Stimulated activated CD4-positive, alpha-beta T cell treated with anti-CD3 and anti-CD28 coated beads, Interleukin-4, amount 100 ng/mL, for 4 hours (primary cell): ENCODE measurements at regions not wholly inside any gene's neighbourhood (a gene's known extent, or its start where the extent isn't known, plus 50 kb on each side); places are given as distances from the start of the nearest gene placed in this dataset.
"Not testable (repeated sequence)": the region's sequence is repeated elsewhere in the genome, so short reads cannot be mapped to it uniquely, and the experiment has no call there.

Experiments
- DNase-seq, 2 experiments: peaks; one replicate each; pipeline ENCODE4 v3.0.0-alpha.2; 2020

GRCh38 chr1:38787041-38787440, 72.5 kb downstream of the RRAGC start:
- DNase-seq, result no peak

DNA sequence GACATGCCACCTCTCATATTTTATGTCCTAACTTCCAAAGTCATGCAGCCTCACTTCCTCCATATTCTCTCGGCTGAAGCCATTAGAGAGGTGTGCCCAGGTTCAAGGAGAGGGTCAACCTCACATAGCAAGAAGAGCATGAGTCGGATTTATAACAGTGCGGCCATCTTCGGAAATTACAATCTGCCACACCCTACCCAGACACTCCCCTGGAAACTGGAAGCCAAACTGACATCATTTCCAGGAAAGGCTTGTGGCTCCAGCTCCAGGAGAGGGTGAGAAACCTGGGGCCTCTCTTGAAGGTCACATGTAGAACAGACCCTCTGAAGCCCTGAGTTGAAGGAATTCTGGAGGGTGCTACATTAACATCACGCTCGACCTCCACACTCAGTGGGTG, 73.5 kb downstream of the RRAGC start:
- DNase-seq, result no peak

DNA sequence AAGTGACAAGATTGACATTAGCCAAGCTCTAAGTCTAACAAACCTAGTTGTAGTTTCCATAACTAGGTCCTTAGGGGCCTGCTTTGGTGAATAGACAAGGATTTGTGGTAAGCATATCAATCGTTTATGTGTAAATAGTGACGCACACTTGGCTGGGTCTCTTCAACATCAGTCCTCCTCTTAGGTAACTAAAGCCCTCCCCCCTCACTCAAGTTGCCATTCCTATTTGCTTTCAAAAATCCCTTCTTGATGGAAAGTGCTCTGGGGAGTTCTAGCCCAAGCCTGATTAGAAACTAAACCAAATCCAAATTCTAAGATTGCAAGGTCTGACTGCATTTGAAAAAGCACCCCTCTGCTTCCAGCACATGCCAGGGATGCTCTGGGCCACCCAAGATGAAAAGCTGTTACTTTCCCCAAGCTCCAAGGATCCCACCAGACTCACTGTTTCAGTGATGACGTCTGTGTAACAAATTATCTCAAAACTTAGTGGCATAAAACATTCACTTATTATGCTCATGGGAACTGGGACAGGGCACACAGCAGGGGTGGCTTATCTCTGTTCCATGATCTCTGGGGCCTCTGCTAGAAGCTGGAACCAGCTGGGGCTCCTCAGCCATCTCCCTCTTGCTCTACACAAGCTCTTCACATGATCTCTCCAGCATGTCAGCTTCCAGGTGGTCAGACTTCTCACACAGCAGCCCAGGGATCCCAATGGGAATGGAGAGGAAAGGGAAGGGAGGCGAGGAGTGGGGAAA, 74.1 kb downstream of the RRAGC start:
- no peak for DNase-seq

- no peak for DNase-seq
Measured at GRCh38 chr1:38784452-38785284, 74.9 kb downstream of the RRAGC start.

DNA sequence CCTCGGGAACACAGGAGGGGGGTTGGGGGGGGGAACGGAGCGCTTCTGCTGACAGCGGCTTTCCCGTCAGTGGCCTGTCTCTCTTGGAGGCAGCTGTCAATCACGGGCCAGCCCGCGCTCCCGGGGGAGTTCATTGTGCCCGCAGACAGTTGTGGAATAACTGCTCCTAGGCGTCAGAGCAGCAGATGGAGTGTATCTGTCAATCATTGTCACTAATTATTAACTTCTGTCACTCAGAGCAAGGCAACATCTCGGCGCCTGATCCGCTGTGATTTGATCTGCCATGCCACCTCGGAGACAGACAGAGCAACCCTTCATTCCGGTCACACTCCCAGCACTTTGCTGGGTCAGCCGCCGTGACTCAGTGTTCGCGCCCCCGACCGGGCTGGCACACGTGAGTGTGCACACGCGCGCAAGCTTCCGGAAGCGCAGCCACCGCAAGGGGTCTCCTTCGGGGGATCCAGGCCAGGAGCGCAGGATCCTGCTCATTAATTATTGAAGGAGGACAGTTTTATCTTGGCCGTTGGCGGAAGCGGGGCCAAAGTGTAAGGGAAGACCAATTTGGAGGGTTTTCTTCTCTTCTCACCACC, 75.8 kb downstream of the RRAGC start:
- DNase-seq, result no peak

- DNase-seq, result no peak
Measured at GRCh38 chr1:38781872-38782617, 77.5 kb downstream of the RRAGC start.

DNA sequence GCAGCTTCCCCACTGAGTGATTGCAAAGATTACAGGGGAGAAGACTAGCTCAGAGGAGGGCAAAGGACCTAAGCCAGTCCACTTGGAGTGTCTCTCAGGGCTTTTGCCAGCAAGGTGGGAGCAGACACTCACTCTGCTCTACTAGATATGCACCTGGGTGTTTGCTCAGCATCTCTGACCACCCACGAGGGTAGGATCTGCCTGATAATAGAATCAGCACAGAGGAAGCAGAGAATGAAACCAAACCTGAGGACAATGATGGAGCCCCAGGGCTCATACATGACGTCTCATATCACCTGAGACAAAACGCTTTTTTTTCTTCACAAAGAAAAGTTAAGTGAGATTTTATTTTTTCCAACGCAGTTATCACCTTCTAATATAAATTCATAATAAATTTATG, 79.4 kb downstream of the RRAGC start:
- DNase-seq, result no peak

DNA sequence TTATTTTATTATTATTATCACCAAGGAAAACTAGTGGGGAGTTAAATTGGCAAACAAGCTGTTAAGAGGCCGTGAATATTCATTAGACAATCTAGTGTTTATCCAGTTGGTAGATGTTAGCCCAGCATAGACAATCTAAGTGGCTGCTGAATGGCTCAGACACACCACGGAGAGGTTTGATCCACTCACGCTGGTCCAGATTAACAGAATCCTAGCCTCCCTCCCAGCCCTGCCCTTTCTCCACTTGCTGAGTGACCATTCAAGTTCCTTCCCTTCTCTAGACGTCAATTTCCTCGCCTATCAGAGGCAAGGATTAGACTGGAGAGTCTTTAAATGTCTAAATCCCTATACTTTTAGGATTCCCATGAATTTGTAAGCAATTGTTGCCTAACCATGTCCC, 80.1 kb downstream of the RRAGC start:
- no peak for DNase-seq

- no peak for DNase-seq
Measured at GRCh38 chr1:38778521-38778920, 81.1 kb downstream of the RRAGC start.

- no peak for DNase-seq
Measured at GRCh38 chr1:38778051-38778450, 81.5 kb downstream of the RRAGC start.

GRCh38 chr1:38777464-38777957, 82.1 kb downstream of the RRAGC start:
- no peak for DNase-seq

DNA sequence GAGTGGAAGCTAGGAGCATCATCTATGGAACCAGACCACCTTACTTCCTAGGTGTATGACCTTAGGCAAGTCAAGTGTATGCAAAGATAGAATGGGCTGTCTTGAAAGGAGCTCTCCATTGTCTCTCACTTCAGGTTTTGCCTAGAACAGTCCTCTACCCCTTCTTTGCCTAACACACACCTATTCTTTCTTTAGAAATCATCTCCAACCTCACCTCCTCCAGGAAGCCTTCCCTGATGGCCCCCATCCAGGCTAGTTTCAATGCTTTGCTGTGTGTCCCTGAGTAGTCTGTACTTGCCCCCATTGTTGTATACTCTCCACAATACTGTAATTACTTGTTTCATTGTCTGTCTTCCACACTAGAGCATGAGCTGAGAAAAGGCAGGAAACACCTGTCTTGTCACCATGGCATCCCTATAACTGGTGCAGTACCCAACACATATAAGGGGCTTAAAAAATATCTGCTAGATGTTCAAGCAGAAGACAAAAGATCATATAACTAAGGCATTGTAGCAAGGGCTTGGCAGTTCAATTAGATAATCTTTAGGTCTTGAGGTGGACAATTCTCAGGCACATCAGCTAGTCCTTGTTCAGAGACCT, 83.0 kb downstream of the RRAGC start:
- DNase-seq, result no peak

GRCh38 chr1:38775175-38775845, 84.3 kb downstream of the RRAGC start:
- DNase-seq, result no peak

DNA sequence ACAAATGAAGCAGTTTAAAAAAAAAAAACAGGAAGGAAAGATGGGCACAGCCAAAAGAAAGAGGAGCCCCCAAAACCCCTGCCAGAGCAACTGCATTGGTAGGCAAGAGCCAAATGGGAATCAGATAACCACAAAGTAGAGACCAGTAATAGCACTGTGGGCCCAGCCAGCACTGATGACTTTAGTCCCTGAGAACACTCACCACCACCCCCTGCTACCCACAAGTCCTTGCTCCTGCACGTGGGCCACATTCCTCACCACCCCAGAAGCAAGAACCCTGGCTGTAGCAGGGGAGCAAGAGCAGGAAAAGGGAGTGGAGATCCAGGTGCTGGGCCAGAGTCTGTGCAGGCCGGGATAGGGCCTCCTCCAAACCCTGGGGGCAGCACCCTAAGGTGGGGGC, 86.1 kb downstream of the RRAGC start:
- no peak for DNase-seq

GRCh38 chr1:38772953-38773352, 86.6 kb downstream of the RRAGC start:
- DNase-seq, result no peak

DNA sequence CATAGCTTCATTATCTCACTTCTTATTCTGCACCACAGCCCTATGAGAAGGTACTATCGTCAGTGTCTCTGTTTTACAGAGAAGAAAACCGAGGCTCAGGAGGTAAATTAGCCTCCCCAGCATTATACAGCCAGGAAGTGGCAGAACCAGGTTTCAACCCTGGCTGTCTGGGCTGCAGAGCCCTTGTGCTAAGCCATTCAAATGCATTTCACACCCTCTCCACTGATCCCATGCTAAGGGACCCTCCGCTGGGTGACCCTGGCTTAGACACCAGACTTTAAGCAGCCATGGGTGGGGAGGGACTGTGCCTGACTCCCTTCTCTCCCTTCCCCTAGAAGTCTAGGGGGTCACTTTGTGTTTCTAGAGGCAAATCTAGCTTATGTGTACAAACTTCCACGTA, 87.5 kb downstream of the RRAGC start:
- no peak for DNase-seq

- DNase-seq, result not testable (repeated sequence)
Measured at GRCh38 chr1:38770516-38771173, 88.9 kb downstream of the RRAGC start.

DNA sequence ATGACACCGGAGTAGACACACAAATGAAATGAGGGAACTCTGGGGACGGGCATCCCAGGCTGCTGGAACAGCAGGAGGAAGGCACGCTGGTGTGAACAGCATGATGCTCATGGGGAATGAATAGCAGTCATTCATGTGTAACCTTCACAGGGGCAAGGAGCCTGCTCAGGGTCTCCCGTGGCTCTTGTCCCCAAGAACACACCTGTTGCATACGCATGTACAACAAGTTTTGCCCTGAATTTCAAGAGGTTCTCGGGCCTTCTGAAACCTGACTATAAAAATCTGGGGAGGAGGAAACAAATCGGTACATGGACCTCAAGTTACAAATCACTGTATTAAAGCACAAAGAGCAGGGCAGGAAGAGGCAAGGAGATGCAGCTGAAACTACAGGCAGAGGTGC, 93.4 kb downstream of the RRAGC start:
- no peak for DNase-seq

DNA sequence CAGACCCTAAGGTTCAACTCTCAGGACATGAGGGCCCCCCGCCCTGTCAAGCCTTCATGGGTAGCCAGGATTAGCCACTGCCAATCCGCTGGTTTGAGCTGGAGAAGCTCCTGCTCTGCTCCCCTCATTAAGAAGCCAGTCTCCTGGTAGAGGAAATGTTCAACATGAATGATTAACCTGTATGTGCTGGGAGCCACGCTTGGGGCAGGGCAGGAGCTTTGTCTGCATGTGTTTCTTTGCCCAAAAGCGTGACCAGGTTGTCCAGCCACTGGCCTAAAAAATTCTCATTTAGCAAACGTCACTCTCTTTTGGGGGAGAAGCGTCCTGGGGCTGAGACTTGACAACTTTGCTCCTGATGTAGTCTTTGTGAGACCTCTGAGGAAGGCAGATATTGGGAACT, 96.5 kb downstream of the RRAGC start:
- DNase-seq, result no peak

- no peak for DNase-seq
Measured at GRCh38 chr1:38760562-38760961, 99.0 kb downstream of the RRAGC start.

DNA sequence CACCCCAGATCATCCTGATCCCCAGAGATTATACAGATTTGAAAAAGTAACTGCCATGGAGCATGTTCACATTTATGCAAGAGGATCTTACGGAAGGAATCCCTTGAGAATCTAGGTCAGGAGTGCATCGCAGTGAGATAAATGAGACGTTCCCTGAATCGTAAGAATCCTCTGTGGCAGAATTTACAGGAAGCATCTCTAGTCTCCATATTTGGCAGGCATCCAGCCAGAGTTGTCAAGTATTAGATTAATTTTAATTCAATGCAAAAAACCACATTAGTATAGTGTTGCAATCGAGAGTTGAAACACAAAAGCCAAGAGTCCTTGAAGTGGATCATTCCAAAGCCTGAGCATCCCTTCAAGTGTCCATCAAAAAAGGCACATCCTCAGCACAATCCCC, 100.8 kb downstream of the RRAGC start:
- DNase-seq, result no peak
